Right lobe of liver (tissue), 6 donors: ENCODE measurements at regions not wholly inside any gene's neighbourhood (a gene's known extent, or its start where the extent isn't known, plus 50 kb on each side); places are given as distances from the start of the nearest gene placed in this dataset.
A peak's percentile ranks its signal among the peaks of the same experiment; 100 is the strongest.

Experiments
- ATAC-seq, 4 donors: fragments of 200-7000 bp; cut with Tn5 transposase; one replicate each; pipeline ENCODE4 v1.9.1; 2020; ENCODE audit warnings: mild to moderate bottlenecking in 4 of 4, moderate library complexity in 4 of 4
- DNase-seq, 3 donors: peaks; one replicate each; pipeline ENCODE4 v3.0.0-alpha.2; 2020
- H3K27ac ChIP-seq, 3 donors: fragments of 200-600 bp; one replicate each; pipeline ENCODE4 v1.8.0; 2022
- H3K27me3 ChIP-seq, 2 donors: fragments of 200-600 bp; one replicate each; pipeline ENCODE4 v1.8.0; 2022
- H3K36me3 ChIP-seq, 4 donors: fragments of 200-600 bp; sonication (generic) in 1 of 4; one replicate each; pipeline versions ENCODE4 v1.5.1 to v1.8.0; 2017 to 2022; ENCODE audit warnings: control low read depth in 1 of 4
- H3K4me1 ChIP-seq, 4 donors: fragments of 200-600 bp; sonication (generic) in 1 of 4; one replicate each; pipeline versions ENCODE4 v1.5.1 to v1.8.0; 2017 to 2022; ENCODE audit warnings: control low read depth in 1 of 4
- H3K4me3 ChIP-seq, 3 donors: fragments of 200-600 bp; one replicate each; pipeline ENCODE4 v1.8.0; 2022
- H3K9me3 ChIP-seq, 4 donors: fragments of 200-600 bp; sonication (generic) in 1 of 4; one replicate each; pipeline versions ENCODE4 v1.5.1 to v1.8.0; 2017 to 2022; ENCODE audit warnings: control low read depth in 1 of 4
- POLR2A ChIP-seq: fragments of 450-650 bp; IDR thresholded peaks from one replicate; pipeline ENCODE4 v1.6.1; 2017; ENCODE audit warnings: antibody characterized with exemption, mild to moderate bottlenecking
- whole genome bisulfite sequencing: methylation state at CpG from one replicate; pipeline ENCODE4 v1.1.6; 2018; ENCODE audit warnings: low coverage, low lambda C conversion rate; ENCODE audit not compliant: insufficient coverage; ENCODE audit errors: missing lambda C conversion rate; 5-methylcytosine and 5-hydroxymethylcytosine counted together
- intact Hi-C, 2 donors: fragments of 100-400 bp; cut with DNase I; formaldehyde crosslinking; loops; one replicate each; pipeline versions ENCODE4 v1.11.2 to v1.14.1; 2022
- TF ChIP-seq, protein P1 (sequence below), 4 donors: fragments of 200-600 bp in 3 of 4; fragments of 450-650 bp in 1 of 4; IDR thresholded peaks; one replicate each; pipeline versions ENCODE4 v1.5.1 to v1.8.0; 2016 to 2022; ENCODE audit warnings: antibody characterized with exemption in 4 of 4, mild to moderate bottlenecking in 2 of 4
- donor health status: DM: no; HTN: yes; CAD: no.
- donor health status: DM: no; HTN: no; CAD: no.
- donor health status: DM: no; HTN: no; CAD: no.
- donor health status: DM: no; HTN: yes; CAD: no.
- donor health status: DM: no; HTN: yes; CAD: no.

- no peak for ATAC-seq
- no peak for TF ChIP-seq POLR2A
- TF ChIP-seq, protein P1, sequence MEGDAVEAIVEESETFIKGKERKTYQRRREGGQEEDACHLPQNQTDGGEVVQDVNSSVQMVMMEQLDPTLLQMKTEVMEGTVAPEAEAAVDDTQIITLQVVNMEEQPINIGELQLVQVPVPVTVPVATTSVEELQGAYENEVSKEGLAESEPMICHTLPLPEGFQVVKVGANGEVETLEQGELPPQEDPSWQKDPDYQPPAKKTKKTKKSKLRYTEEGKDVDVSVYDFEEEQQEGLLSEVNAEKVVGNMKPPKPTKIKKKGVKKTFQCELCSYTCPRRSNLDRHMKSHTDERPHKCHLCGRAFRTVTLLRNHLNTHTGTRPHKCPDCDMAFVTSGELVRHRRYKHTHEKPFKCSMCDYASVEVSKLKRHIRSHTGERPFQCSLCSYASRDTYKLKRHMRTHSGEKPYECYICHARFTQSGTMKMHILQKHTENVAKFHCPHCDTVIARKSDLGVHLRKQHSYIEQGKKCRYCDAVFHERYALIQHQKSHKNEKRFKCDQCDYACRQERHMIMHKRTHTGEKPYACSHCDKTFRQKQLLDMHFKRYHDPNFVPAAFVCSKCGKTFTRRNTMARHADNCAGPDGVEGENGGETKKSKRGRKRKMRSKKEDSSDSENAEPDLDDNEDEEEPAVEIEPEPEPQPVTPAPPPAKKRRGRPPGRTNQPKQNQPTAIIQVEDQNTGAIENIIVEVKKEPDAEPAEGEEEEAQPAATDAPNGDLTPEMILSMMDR (IDR thresholded peaks at IDR 0.05), result no peak
- no peak for DNase-seq
- no peaks in the 10 kb centered on the region for H3K9me3 ChIP-seq
- H3K4me3 ChIP-seq, result no peak overlapping the region
- H3K36me3 ChIP-seq, result no peaks in the 10 kb centered on the region
- intact Hi-C loops, result no loop called here
- H3K4me1 ChIP-seq, result no peaks in the 10 kb centered on the region
- 59% methylated on average over 5 of the region's 6 CpGs for WGBS
- no peaks in the 10 kb centered on the region for H3K27me3 ChIP-seq
- no peak overlapping the region for H3K27ac ChIP-seq
These were observed 57.9 kb upstream of the CNEP1R1 start for GRCh38 chr16:49967012-49967559.

- ATAC-seq (peak in 2 of 4 donors; percentile 27 to 30), DNase-seq (no peak)
- Histone ChIP-seq H3K9me3 (no peaks in the 10 kb centered on the region), H3K27ac (no peak overlapping the region), H3K27me3 (no peaks in the 10 kb centered on the region), H3K4me1 (no peaks in the 10 kb centered on the region), H3K36me3 (no peaks in the 10 kb centered on the region), H3K4me3 (no peak overlapping the region)
- intact Hi-C loops, result no loop called here
- 28% methylated on average over 20 of the region's 24 CpGs for WGBS
- TF ChIP-seq, protein P1 (IDR thresholded peaks at IDR 0.05), result no peak
- TF ChIP-seq POLR2A, result no peak
These were observed 55.7 kb upstream of the CNEP1R1 start for GRCh38 chr16:49969091-49970030.

DNA sequence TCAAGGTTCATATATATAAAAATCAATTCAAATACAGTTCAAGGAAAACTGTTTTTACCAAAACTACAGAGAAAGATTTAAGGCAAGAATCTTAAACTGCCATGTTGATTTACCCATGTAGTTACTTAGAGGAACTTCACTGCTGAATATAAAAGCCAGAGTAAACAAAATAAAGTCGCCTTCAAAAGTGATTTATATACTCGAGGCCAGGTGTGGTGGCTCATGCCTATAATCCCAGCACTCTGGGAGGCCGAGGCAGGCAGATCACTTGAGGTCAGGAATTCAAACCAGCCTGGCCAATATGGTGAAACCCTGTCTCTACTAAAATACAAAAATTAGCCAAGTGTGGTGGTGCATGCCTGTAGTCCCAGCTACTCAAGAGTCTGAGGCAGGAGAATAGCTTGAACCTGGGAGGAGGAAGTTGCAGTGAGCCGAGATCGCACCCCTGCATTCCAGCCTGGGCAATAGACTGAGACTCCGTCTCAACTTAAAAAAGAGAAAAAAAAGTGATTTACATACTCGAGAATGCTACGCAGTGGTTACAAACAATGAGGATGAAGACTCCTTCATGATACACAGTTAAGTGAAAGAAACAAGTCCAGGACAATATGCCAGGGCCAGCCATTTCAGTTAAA lies 54.1 kb upstream of the CNEP1R1 start:
- Histone ChIP-seq H3K4me3 (no peak overlapping the region), H3K27me3 (no peaks in the 10 kb centered on the region), H3K4me1 (no peaks in the 10 kb centered on the region), H3K27ac (no peak overlapping the region), H3K9me3 (no peaks in the 10 kb centered on the region), H3K36me3 (no peaks in the 10 kb centered on the region)
- TF ChIP-seq, protein P1 (IDR thresholded peaks at IDR 0.05), result no peak
- TF ChIP-seq POLR2A, result no peak
- WGBS, result 75% methylated on average over 7 of the region's 8 CpGs
- intact Hi-C loops, result no loop called here
- ATAC-seq (no peak), DNase-seq (no peak)

GRCh38 chr16:49972280-49972679 lies 52.7 kb upstream of the CNEP1R1 start:
- Histone ChIP-seq H3K4me1 (no peaks in the 10 kb centered on the region), H3K27ac (no peak overlapping the region), H3K9me3 (no peaks in the 10 kb centered on the region), H3K4me3 (no peak overlapping the region), H3K36me3 (no peaks in the 10 kb centered on the region), H3K27me3 (no peaks in the 10 kb centered on the region)
- 52% methylated on average over 5 of the region's 5 CpGs for WGBS
- no peak for ATAC-seq
- DNase-seq, result no peak
- intact Hi-C loops, result no loop called here
- TF ChIP-seq, protein P1 (IDR thresholded peaks at IDR 0.05), result no peak
- no peak for TF ChIP-seq POLR2A
